NCI-H82 treated with DMSO at 0.1 percent for 48 hours (cell line): ENCODE measurements at regions not wholly inside any gene's neighbourhood (a gene's known extent, or its start where the extent isn't known, plus 50 kb on each side); places are given as distances from the start of the nearest gene placed in this dataset.
"Not testable (repeated sequence)": the region's sequence is repeated elsewhere in the genome, so short reads cannot be mapped to it uniquely, and the experiment has no call there.

ENCODE experiments used
- DNase-seq: peaks from one replicate; lab custom pipeline; 2025; ENCODE audit not compliant: unreplicated experiment; lab: John Stamatoyannopoulos, UW

- DNase-seq, result not testable (repeated sequence)
Measured at GRCh38 chr11:134851503-134852224, 439.6 kb upstream of the B3GAT1 start.

DNA sequence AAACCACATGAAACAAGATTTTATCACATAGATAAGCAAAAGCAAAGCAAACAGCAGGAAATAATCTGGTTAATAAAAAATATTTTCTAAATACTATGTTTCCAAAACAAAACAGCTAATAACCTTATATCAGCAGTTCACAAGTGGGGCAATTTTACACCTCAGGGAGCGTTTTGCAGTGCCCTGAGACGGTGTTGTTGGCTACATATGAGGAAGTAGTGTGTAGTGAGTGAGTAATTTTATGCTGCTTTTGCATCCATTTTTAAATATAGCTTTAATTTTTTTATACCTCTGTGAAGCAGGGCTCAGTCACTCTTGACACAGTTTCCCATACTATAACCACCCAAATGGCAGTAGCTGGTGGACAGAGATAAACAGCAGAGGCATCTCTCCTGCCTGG lies 438.5 kb upstream of the B3GAT1 start:
- no peak for DNase-seq

- no peak for DNase-seq
Measured at GRCh38 chr11:134849833-134850232, 437.8 kb upstream of the B3GAT1 start.

GRCh38 chr11:134847083-134847715 lies 435.2 kb upstream of the B3GAT1 start:
- no peak for DNase-seq

- DNase-seq, result no peak
Measured at GRCh38 chr11:134846328-134847082, 434.5 kb upstream of the B3GAT1 start.

- no peak for DNase-seq
Measured at GRCh38 chr11:134845474-134846327, 433.7 kb upstream of the B3GAT1 start.

GRCh38 chr11:134844838-134845237 lies 432.8 kb upstream of the B3GAT1 start:
- DNase-seq, result no peak

DNA sequence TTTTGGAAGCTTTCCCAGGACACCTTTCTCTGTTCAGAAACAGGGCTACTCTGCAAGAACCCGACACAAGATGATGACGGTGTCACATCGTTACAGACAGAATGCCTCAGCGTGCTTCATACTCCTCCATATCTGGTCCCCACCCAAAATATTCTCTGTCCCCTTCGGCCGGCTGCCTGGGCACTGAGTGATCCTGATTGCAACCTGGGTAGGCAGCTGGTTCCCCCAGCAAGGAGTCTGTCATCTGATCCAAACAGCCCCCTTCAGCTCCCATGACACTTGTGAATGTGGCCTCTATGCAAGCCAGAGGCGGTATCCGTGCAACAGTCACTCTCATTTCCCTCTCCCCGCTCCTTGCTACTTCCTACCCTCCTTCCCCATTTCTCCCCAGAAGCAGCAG lies 431.7 kb upstream of the B3GAT1 start:
- no peak for DNase-seq

GRCh38 chr11:134843020-134843419 lies 431.0 kb upstream of the B3GAT1 start:
- no peak for DNase-seq

DNA sequence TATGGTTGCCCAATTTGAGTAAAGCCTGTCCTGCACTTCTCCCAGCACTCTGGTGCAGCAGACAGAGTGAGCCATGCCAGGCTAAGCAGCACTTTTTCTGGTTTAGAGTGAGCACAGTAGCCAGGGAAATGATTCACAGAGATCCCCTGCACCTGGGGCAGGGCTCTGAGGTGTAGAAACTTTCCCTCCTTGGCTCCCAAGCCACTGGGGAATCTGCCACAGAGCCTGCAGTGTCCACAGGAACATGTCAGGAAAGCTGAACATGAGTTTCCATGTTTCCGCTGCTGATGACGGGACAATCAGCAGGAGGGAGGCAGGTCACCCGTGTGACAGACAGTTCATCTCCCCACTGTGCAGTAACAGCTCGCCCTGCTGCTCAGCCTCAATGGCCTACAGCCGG lies 429.9 kb upstream of the B3GAT1 start:
- no peak for DNase-seq

DNA sequence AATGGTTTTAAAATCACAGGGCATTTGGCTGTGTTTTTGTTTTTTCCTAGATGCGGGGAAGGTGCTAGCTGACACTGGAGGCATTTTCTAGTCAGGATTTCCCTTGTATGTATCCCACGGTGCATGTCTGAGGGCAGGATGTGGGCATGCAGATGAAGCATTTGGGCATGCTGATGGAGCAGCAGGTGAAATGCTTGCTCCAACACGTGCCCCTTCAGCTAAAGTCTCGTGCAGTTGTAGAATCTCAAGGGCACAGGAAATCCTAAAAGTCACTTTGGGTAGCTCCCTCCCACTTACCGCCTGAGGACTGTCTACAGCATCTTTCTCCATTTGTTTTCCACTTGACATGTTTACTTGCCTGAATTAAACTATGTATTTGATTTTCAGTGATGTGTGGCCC lies 429.4 kb upstream of the B3GAT1 start:
- no peak for DNase-seq

- no peak for DNase-seq
Measured at GRCh38 chr11:134840945-134841344, 428.9 kb upstream of the B3GAT1 start.

DNA sequence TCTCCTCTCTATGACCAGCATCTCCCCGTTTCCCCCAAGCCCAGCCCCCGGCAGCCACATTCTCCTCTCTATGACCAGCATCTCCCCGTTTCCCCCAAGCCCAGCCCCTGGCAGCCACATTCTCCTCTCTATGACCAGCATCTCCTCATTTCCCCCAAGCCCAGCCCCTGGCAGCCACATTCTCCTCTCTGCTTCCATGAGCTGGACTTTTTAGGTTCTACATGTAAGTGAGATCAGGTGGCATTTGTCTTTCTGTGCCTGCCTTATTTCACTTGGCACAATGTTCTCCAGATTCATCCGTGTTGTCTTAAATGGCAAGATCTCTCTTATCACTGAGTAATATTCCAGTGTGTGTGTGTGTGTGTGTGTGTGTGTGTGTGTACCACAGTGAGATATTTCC lies 428.1 kb upstream of the B3GAT1 start:
- DNase-seq, result not testable (repeated sequence)

DNA sequence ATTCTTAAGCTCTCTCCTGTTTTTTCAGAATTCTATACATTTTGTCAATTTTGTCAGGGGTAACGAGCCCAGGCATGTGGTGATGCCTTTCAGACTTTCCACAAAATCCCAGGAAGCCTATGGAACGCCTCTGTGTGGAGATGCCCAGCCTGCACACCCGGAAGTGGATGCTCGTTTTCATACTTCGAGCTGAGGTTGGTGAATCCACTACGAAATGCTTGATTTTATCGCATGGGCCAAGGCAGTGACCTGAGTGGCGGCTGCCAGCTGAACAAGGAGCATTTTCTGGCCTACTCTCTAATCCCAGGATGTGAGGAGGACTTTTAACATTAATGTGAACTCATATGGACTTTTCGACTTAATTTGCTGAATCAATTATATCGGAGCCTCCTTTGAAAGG lies 426.7 kb upstream of the B3GAT1 start:
- no peak for DNase-seq

DNA sequence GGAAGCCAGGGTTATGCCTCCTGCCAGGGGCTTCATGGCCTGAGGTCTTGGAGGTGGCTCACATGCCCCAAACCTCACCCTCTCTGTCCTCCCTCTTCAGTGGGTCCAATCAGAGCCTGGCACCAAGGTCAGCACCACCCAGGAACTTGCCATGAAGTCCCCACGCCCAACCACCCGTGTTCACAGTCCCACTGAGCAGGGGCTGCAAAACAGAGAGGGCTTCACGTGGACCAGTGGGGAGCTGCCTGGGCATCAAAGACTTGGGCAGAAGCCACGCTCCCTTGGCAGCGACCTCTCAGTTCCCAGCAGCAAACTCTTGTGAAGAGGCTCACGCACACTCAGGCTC lies 425.8 kb upstream of the B3GAT1 start:
- no peak for DNase-seq

- DNase-seq, result no peak
Measured at GRCh38 chr11:134837166-134837886, 425.3 kb upstream of the B3GAT1 start.

- no peak for DNase-seq
Measured at GRCh38 chr11:134836561-134836960, 424.5 kb upstream of the B3GAT1 start.

GRCh38 chr11:134835561-134835960 lies 423.5 kb upstream of the B3GAT1 start:
- DNase-seq, result no peak

GRCh38 chr11:134830312-134830711 lies 418.3 kb upstream of the B3GAT1 start:
- no peak for DNase-seq

DNA sequence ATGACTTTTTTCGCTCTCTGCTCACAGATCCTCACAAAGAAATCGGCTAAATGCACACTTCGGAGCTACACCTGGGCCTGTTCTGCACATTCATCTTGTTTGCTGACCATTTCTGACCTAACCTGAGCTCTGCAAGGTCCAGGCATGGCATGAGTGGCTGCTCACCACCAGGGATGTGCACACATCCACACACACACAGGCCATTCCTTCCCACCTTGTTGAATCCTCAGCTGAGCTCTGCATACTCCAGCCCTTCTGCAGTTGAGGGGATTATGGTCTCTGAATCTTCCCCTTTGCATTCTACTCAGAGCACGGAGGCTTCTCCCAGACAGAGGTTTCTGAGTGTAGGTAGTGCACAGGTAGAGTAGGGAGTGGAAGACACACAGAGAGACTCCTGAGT lies 411.9 kb upstream of the B3GAT1 start:
- no peak for DNase-seq

- DNase-seq, result no peak
Measured at GRCh38 chr11:134822897-134823296, 410.9 kb upstream of the B3GAT1 start.
